ENCODE measurements at regions not wholly inside any gene's neighbourhood (a gene's known extent, or its start where the extent isn't known, plus 50 kb on each side); places are given as distances from the start of the nearest gene placed in this dataset.

DNA sequence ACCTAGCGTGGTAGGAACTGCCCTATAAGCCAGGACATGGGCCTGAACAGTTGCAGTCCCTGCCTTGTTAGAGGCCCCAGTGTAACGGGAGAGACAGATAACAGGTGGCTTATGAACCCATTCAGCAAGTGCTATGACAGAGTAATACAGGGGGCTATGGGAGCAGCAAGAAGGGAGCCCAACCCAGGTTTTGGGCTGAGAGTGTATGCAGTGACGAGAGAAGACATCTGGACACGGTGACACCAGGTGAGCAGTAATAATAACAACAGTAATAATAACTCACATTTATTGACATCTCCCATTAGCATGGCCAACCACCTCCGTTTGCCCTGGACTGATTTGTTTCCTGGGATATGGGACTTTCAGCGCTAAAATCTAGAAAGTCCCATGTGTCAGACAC lies 100.8 kb downstream of the IRX5 start:
- DNase-seq (ENCODE audit: low spot score), result no peak
- no peak overlapping the region for H3K27ac Mint-ChIP-seq (ENCODE audit: unreplicated experiment)
- peaks cover 3% of the 10 kb centered on the region for H3K4me1 Mint-ChIP-seq (ENCODE audit: unreplicated experiment)
- H3K36me3 Mint-ChIP-seq (ENCODE audit: low read depth, unreplicated experiment), result no peaks in the 10 kb centered on the region
- no peaks in the 10 kb centered on the region for H3K9me3 Mint-ChIP-seq (ENCODE audit: unreplicated experiment)
- no peaks in the 10 kb centered on the region for H3K27me3 Mint-ChIP-seq (ENCODE audit: unreplicated experiment)
- TF ChIP-seq, protein P1, sequence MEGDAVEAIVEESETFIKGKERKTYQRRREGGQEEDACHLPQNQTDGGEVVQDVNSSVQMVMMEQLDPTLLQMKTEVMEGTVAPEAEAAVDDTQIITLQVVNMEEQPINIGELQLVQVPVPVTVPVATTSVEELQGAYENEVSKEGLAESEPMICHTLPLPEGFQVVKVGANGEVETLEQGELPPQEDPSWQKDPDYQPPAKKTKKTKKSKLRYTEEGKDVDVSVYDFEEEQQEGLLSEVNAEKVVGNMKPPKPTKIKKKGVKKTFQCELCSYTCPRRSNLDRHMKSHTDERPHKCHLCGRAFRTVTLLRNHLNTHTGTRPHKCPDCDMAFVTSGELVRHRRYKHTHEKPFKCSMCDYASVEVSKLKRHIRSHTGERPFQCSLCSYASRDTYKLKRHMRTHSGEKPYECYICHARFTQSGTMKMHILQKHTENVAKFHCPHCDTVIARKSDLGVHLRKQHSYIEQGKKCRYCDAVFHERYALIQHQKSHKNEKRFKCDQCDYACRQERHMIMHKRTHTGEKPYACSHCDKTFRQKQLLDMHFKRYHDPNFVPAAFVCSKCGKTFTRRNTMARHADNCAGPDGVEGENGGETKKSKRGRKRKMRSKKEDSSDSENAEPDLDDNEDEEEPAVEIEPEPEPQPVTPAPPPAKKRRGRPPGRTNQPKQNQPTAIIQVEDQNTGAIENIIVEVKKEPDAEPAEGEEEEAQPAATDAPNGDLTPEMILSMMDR (IDR thresholded peaks at IDR 0.05; ENCODE audit: unreplicated experiment), result no peak
- H3K4me3 Mint-ChIP-seq (ENCODE audit: unreplicated experiment), result no peak overlapping the region

DNA sequence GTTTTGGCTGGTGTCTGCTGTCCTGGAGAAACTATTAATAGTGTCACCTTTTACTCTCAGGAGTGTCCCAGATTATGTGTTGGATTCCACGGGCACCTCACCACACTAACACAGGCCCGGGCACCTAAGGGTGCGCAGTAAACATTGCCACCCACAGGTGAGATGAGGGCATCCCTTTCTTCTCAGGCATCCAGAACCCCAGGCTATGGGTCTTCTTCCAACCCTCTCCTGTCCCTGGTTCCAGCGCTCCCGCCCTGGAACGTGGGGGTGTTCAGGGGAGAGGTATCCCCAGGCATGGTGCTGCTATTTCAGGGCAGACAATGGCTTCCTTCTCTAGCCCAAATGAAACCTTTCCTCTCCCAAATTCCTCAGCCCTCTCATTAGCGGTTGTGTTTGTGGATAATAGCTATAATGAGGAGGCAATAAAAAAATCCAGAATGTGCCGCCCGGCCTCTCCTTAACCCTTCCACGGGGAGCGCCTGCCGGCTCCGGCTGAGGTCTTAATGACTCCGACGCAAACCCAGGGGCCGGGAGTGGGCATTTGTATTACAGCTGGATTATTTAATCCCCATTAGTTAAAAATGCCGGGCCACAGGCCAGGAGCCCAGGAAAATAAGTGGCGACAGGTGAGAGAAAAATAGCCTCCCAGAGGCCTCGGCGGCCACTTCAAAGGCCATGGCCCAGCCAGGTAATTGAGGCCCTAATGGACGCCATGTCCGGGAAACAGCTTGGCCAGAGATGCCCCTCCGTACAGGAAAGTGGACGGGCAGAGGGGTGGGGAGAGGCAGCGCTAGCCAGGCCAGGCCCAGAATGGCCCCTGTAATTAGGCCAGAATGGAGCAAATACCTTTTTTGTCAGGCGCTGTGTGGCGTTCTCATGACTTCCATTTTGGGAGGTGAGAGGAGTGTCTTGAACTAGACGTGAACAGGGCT lies 102.8 kb downstream of the IRX5 start:
- peaks cover 3% of the 10 kb centered on the region for H3K4me1 Mint-ChIP-seq (ENCODE audit: unreplicated experiment)
- TF ChIP-seq, protein P1 (IDR thresholded peaks at IDR 0.05; ENCODE audit: unreplicated experiment), result no peak
- DNase-seq (ENCODE audit: low spot score), result no peak
- no peaks in the 10 kb centered on the region for H3K27me3 Mint-ChIP-seq (ENCODE audit: unreplicated experiment)
- H3K4me3 Mint-ChIP-seq (ENCODE audit: unreplicated experiment), result no peak overlapping the region
- no peaks in the 10 kb centered on the region for H3K36me3 Mint-ChIP-seq (ENCODE audit: low read depth, unreplicated experiment)
- H3K27ac Mint-ChIP-seq (ENCODE audit: unreplicated experiment), result no peak overlapping the region
- no peaks in the 10 kb centered on the region for H3K9me3 Mint-ChIP-seq (ENCODE audit: unreplicated experiment)

DNA sequence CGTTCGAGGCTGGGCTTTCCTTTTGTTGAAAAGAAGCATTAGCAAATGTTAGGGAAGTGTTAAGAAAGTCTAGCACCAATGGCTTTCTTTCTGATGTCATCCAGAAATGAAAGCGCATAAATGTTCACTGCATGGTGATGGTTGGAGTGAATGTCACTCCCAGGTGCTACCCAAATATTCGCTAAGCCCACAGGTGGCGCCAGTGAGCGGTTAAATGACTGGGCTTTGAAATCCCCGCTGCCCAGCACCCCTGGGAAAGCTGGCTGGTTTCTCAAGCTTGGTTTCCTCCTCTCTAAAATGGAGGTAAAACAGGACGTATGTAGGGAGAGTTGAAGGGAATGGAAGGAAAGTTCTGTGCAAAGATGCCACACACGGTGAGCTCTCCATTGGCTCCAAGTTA lies 104.4 kb downstream of the IRX5 start:
- no peaks in the 10 kb centered on the region for H3K9me3 Mint-ChIP-seq (ENCODE audit: unreplicated experiment)
- TF ChIP-seq, protein P1 (IDR thresholded peaks at IDR 0.05; ENCODE audit: unreplicated experiment), result peak; percentile 64
- H3K4me1 Mint-ChIP-seq (ENCODE audit: unreplicated experiment), result peaks cover 3% of the 10 kb centered on the region
- no peak overlapping the region for H3K4me3 Mint-ChIP-seq (ENCODE audit: unreplicated experiment)
- H3K36me3 Mint-ChIP-seq (ENCODE audit: low read depth, unreplicated experiment), result no peaks in the 10 kb centered on the region
- H3K27ac Mint-ChIP-seq (ENCODE audit: unreplicated experiment), result no peak overlapping the region
- peak; percentile 71 for DNase-seq (ENCODE audit: low spot score)
- peaks cover 2% of the 10 kb centered on the region for H3K27me3 Mint-ChIP-seq (ENCODE audit: unreplicated experiment)

DNA sequence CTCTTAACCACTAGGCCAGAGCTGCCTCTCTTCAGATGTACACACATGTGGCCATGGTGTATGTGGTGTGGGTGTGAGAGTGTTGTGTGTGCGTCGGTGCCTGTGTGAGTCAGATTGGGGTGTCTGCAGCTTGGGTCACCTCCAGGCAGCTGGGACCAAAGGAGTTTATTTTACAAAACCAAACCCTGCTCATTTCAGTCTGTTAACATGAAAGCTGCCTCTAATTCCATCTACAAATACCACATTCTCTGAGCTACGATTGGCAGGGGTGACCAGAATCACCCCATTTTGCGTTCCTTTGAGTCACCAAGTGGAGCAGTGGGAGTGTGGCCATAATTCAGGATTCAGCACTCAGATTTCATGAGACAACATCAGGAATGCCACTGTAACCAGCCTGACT lies 105.3 kb downstream of the IRX5 start:
- no peak overlapping the region for H3K4me3 Mint-ChIP-seq (ENCODE audit: unreplicated experiment)
- peaks cover 2% of the 10 kb centered on the region for H3K27me3 Mint-ChIP-seq (ENCODE audit: unreplicated experiment)
- no peaks in the 10 kb centered on the region for H3K36me3 Mint-ChIP-seq (ENCODE audit: low read depth, unreplicated experiment)
- TF ChIP-seq, protein P1 (IDR thresholded peaks at IDR 0.05; ENCODE audit: unreplicated experiment), result no peak
- no peak for DNase-seq (ENCODE audit: low spot score)
- peaks cover 3% of the 10 kb centered on the region for H3K4me1 Mint-ChIP-seq (ENCODE audit: unreplicated experiment)
- H3K27ac Mint-ChIP-seq (ENCODE audit: unreplicated experiment), result no peak overlapping the region
- no peaks in the 10 kb centered on the region for H3K9me3 Mint-ChIP-seq (ENCODE audit: unreplicated experiment)

DNA sequence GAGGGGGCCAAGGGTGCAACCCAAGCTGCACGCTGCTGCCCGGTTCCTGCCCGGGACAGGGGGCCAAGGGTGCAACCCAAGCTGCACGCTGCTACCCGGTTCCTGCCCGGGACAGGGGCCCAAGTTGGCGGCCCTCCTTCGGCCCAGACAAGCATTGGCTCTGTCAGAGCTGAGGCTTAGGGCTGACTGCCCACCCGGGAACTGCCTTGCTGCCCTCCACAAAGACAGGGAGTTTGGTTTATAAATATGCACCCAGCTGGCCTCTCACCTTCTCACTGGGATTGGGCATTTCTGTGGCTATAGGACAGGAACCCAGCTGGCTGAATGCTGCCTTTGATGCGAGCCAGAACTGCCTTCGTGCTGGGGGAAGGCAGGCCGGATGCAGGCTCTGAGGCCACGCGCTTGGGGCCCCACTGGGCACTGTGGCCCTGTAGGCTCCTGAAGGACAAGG lies 105.7 kb downstream of the IRX5 start:
- Mint-ChIP-seq H3K36me3 (ENCODE audit: low read depth, unreplicated experiment) (no peaks in the 10 kb centered on the region), H3K27me3 (ENCODE audit: unreplicated experiment) (peaks cover 2% of the 10 kb centered on the region), H3K4me1 (ENCODE audit: unreplicated experiment) (peaks cover 3% of the 10 kb centered on the region), H3K4me3 (ENCODE audit: unreplicated experiment) (no peak overlapping the region), H3K9me3 (ENCODE audit: unreplicated experiment) (no peaks in the 10 kb centered on the region), H3K27ac (ENCODE audit: unreplicated experiment) (no peak overlapping the region)
- DNase-seq (ENCODE audit: low spot score), result no peak
- TF ChIP-seq, protein P1 (IDR thresholded peaks at IDR 0.05; ENCODE audit: unreplicated experiment), result no peak
